B cell (primary cell): ENCODE measurements at regions not wholly inside any gene's neighbourhood (a gene's known extent, or its start where the extent isn't known, plus 50 kb on each side); places are given as distances from the start of the nearest gene placed in this dataset.

Experiments used
- CTCF ChIP-seq: fragments of 200-600 bp; IDR thresholded peaks from one replicate; pipeline ENCODE4 v1.8.0; 2022; ENCODE audit warnings: antibody characterized with exemption, mild to moderate bottlenecking
- EZH2 ChIP-seq: IDR thresholded peaks from 2 replicates; pipeline ENCODE4 v1.6.1; 2012; ENCODE audit warnings: borderline replicate concordance, low read depth, mild to moderate bottlenecking, moderate library complexity, low read length; ENCODE audit not compliant: insufficient read depth, poor library complexity, severe bottlenecking

GRCh38 chr10:113310347-113310746 is 242.5 kb upstream of the HABP2 start:
- no peak for TF ChIP-seq CTCF
- no peak for TF ChIP-seq EZH2
